ENCODE measurements at regions not wholly inside any gene's neighbourhood (a gene's known extent, or its start where the extent isn't known, plus 50 kb on each side); places are given as distances from the start of the nearest gene placed in this dataset.

GRCh38 chr4:83855044-83855443 lies 319.1 kb downstream of the GPAT3 start:
- TF ChIP-seq CTCF (IDR thresholded peaks at IDR 0.05; ENCODE audit: low read depth, low read length) (no peak), MYC (IDR thresholded peaks at IDR 0.05; ENCODE audit: low read depth, low read length) (no peak)
